Adrenal gland (tissue), 5 donors: ENCODE measurements at regions not wholly inside any gene's neighbourhood (a gene's known extent, or its start where the extent isn't known, plus 50 kb on each side); places are given as distances from the start of the nearest gene placed in this dataset.

Experiments used
- CTCF ChIP-seq, 6 experiments: fragments of 450-650 bp in 4 of 6; fragments of 200-600 bp in 2 of 6; sonication (generic) in 1 of 6; IDR thresholded peaks; 1 replicate in 5 of 6; 2 replicates in 1 of 6; pipeline versions ENCODE4 v1.5.1 to v1.8.0; 2016 to 2021; ENCODE audit warnings: antibody characterized with exemption in 6 of 6, mild to moderate bottlenecking in 2 of 6, moderate library complexity in 1 of 6
- POLR2A ChIP-seq, 2 donors: fragments of 450-650 bp; IDR thresholded peaks; one replicate each; pipeline ENCODE4 v1.6.1; 2017; ENCODE audit warnings: antibody characterized with exemption in 2 of 2, mild to moderate bottlenecking in 2 of 2, moderate library complexity in 1 of 2
- donor health status: DM: no; HTN: no; CAD: no.

DNA sequence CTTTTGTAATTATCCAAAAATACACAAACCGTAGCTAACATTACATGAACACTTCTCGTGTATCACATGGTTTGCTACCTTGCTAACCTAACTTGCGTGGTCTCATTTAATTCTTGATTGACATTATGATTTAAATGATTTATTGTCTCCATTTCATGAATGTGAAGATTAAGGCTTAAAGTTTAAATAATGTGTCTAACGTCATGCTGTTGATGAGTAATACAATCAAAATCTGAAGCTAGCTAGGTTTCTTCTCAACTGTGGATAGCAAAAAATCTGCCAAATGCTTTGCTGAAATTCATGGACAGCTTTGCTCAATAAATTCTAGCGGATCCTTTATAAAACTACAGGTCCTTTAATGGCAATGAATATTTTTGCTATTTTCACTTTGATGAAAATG is 274.1 kb upstream of the MC4R start:
- TF ChIP-seq CTCF (IDR thresholded peaks at IDR 0.05) (no peak), POLR2A (IDR thresholded peaks at IDR 0.05) (no peak)
